HEK293 (cell line): ENCODE measurements at regions not wholly inside any gene's neighbourhood (a gene's known extent, or its start where the extent isn't known, plus 50 kb on each side); places are given as distances from the start of the nearest gene placed in this dataset.

ENCODE experiments used
- CTCF ChIA-PET: fragments of 350-600 bp; formaldehyde crosslinking; extraction: SDS; loops from one replicate; lab custom pipeline; 2021; ENCODE audit warnings: antibody characterized with exemption; lab: Yijun Ruan, JAX
- POLR2A ChIA-PET: fragments of 300-600 bp; formaldehyde crosslinking; extraction: SDS; loops from one replicate; lab custom pipeline; 2020; ENCODE audit warnings: antibody characterized with exemption, inconsistent platforms; lab: Yijun Ruan, JAX
- H3K27ac ChIP-seq: fragments of 200-500 bp; sonication (Bioruptor generic); 2 replicates; pipeline ENCODE4 v1.5.1; 2014; ENCODE audit warnings: low read depth, low read length, control low read depth, inconsistent platforms; ENCODE audit errors: extremely low read depth
- H3K36me3 ChIP-seq, 2 experiments: fragments of 200-500 bp in 1 of 2; sonication (Bioruptor generic) in 1 of 2; 1 replicate in 1 of 2; 2 replicates in 1 of 2; pipeline ENCODE4 v1.5.1; 2014 to 2017; ENCODE audit warnings: inconsistent platforms in 2 of 2, low read length in 2 of 2; ENCODE audit not compliant: control insufficient read depth in 2 of 2, insufficient read depth in 1 of 2
- H3K4me1 ChIP-seq: fragments of 200-500 bp; sonication (Bioruptor generic); 2 replicates; pipeline ENCODE4 v1.5.1; 2014; ENCODE audit warnings: mild to moderate bottlenecking, low read length, inconsistent platforms; ENCODE audit not compliant: control insufficient read depth, insufficient read depth
- H3K4me3 ChIP-seq: 2 replicates; pipeline ENCODE4 v1.5.1; 2011; ENCODE audit warnings: low read depth, mild to moderate bottlenecking, control low read depth, low read length, moderate library complexity
- H3K9me3 ChIP-seq: fragments of 200-500 bp; sonication (Bioruptor generic); 2 replicates; pipeline ENCODE4 v1.5.1; 2014; ENCODE audit warnings: low read depth, low read length, inconsistent platforms; ENCODE audit not compliant: control insufficient read depth, insufficient read depth
- ATF2 ChIP-seq: fragments of 450-650 bp; formaldehyde crosslinking; IDR thresholded peaks from 2 replicates; pipeline ENCODE4 v1.5.1; 2016; ENCODE audit warnings: missing biosample characterization, missing genetic modification characterization, low read depth
- GFI1B ChIP-seq: fragments of 450-650 bp; formaldehyde crosslinking; IDR thresholded peaks from 2 replicates; pipeline ENCODE4 v1.5.1; 2016; ENCODE audit warnings: missing biosample characterization, missing genetic modification characterization
- HOXA7 ChIP-seq: sonication (generic); formaldehyde crosslinking; IDR thresholded peaks from 2 replicates; pipeline ENCODE4 v1.8.1; 2022; ENCODE audit warnings: missing genetic modification reagents, borderline replicate concordance
- OSR2 ChIP-seq: fragments of 450-650 bp; formaldehyde crosslinking; IDR thresholded peaks from 2 replicates; pipeline ENCODE4 v1.5.1; 2016; ENCODE audit warnings: missing biosample characterization, missing genetic modification characterization
- SALL2 ChIP-seq: fragments of 450-650 bp; formaldehyde crosslinking; IDR thresholded peaks from 2 replicates; pipeline ENCODE4 v1.5.0; 2017; ENCODE audit warnings: missing biosample characterization, mild to moderate bottlenecking, missing genetic modification characterization, borderline replicate concordance
- SP3 ChIP-seq: fragments of 450-650 bp; formaldehyde crosslinking; IDR thresholded peaks from 2 replicates; pipeline ENCODE4 v1.5.1; 2016; ENCODE audit warnings: missing biosample characterization, missing genetic modification characterization
- TCF7L2 ChIP-seq: IDR thresholded peaks from 2 replicates; pipeline ENCODE4 v1.6.1; 2011; ENCODE audit warnings: low read depth, mild to moderate bottlenecking, inconsistent platforms, low read length, moderate library complexity, borderline replicate concordance
- ZBTB17 ChIP-seq: fragments of 450-650 bp; formaldehyde crosslinking; IDR thresholded peaks from 2 replicates; pipeline ENCODE4 v1.5.1; 2016; ENCODE audit warnings: missing biosample characterization, missing genetic modification characterization
- ZBTB26 ChIP-seq: fragments of 450-650 bp; formaldehyde crosslinking; optimal IDR thresholded peaks from 2 replicates; pipeline ENCODE3; 2016; ENCODE audit warnings: missing biosample characterization, mild to moderate bottlenecking, missing genetic modification characterization
- ZEB2 ChIP-seq: fragments of 450-650 bp; formaldehyde crosslinking; IDR thresholded peaks from 2 replicates; pipeline ENCODE4 v1.5.1; 2016; ENCODE audit warnings: missing biosample characterization, missing genetic modification characterization
- ZIC2 ChIP-seq: fragments of 450-650 bp; formaldehyde crosslinking; IDR thresholded peaks from 2 replicates; pipeline ENCODE4 v1.5.1; 2016; ENCODE audit warnings: missing biosample characterization, missing genetic modification characterization
- ZNF155 ChIP-seq: fragments of 450-650 bp; formaldehyde crosslinking; IDR thresholded peaks from 2 replicates; pipeline ENCODE4 v1.5.1; 2016; ENCODE audit warnings: missing biosample characterization, missing genetic modification characterization
- ZNF26 ChIP-seq: fragments of 450-650 bp; formaldehyde crosslinking; IDR thresholded peaks from 2 replicates; pipeline ENCODE4 v1.5.1; 2016; ENCODE audit warnings: missing biosample characterization, missing genetic modification characterization
- ZNF302 ChIP-seq: fragments of 450-650 bp; formaldehyde crosslinking; IDR thresholded peaks from 2 replicates; pipeline ENCODE4 v1.5.1; 2016; ENCODE audit warnings: missing biosample characterization, missing genetic modification characterization, low read depth
- ZNF394 ChIP-seq: fragments of 450-650 bp; formaldehyde crosslinking; IDR thresholded peaks from 2 replicates; pipeline ENCODE4 v1.5.1; 2016; ENCODE audit warnings: missing biosample characterization, missing genetic modification characterization, mild to moderate bottlenecking, moderate library complexity, borderline replicate concordance
- ZNF549 ChIP-seq: fragments of 450-650 bp; IDR thresholded peaks from 2 replicates; pipeline ENCODE4 v1.5.1; 2018; ENCODE audit warnings: missing biosample characterization, missing genetic modification characterization, mild to moderate bottlenecking, inconsistent platforms, moderate library complexity
- ZNF571 ChIP-seq: fragments of 450-650 bp; formaldehyde crosslinking; IDR thresholded peaks from 2 replicates; pipeline ENCODE4 v1.5.0; 2017; ENCODE audit warnings: missing biosample characterization, missing genetic modification characterization
- ZNF624 ChIP-seq: fragments of 450-650 bp; formaldehyde crosslinking; IDR thresholded peaks from 2 replicates; pipeline ENCODE4 v1.5.1; 2017; ENCODE audit warnings: missing biosample characterization, missing genetic modification characterization
- ZNF654 ChIP-seq: fragments of 450-650 bp; formaldehyde crosslinking; IDR thresholded peaks from 2 replicates; pipeline ENCODE4 v1.5.1; 2016; ENCODE audit warnings: low read depth, missing biosample characterization, missing genetic modification characterization
- ZNF701 ChIP-seq: fragments of 450-650 bp; formaldehyde crosslinking; IDR thresholded peaks from 2 replicates; pipeline ENCODE4 v1.5.1; 2016; ENCODE audit warnings: missing biosample characterization, missing genetic modification characterization
- ZNF791 ChIP-seq: fragments of 450-650 bp; formaldehyde crosslinking; IDR thresholded peaks from 2 replicates; pipeline ENCODE4 v1.5.1; 2016; ENCODE audit warnings: missing biosample characterization, missing genetic modification characterization
- ZSCAN4 ChIP-seq: fragments of 450-650 bp; formaldehyde crosslinking; IDR thresholded peaks from 2 replicates; pipeline ENCODE4 v1.5.1; 2017; ENCODE audit warnings: missing biosample characterization, missing genetic modification characterization

- ChIA-PET POLR2A (no interaction called here), CTCF (interaction anchor here (0.9 kb wide), 1 partner anchor 37 kb away, joined by 3 read pairs; no protein-coding TSS in a partner anchor)
- TF ChIP-seq ZNF302 (no peak), ZNF624 (tag by site-specific recombination) (no peak), ZNF571 (tag by site-specific recombination) (no peak), ATF2 (no peak), ZNF654 (tag by site-specific recombination) (no peak)
- Histone ChIP-seq H3K36me3 (no peaks in the 10 kb centered on the region), H3K4me1 (no peaks in the 10 kb centered on the region), H3K9me3 (no peaks in the 10 kb centered on the region), H3K27ac (no peak overlapping the region), H3K4me3 (no peak overlapping the region)
Observed at GRCh38 chr6:140320081-140321080, 945.9 kb upstream of the CITED2 start.

GRCh38 chr6:140319209-140319608 lies 944.8 kb upstream of the CITED2 start:
- ChIA-PET CTCF (interaction anchor here (0.6 kb wide), 1 partner anchor 818 kb away, joined by 3 read pairs; no protein-coding TSS in a partner anchor), POLR2A (no interaction called here)
- Histone ChIP-seq H3K4me3 (no peak overlapping the region), H3K4me1 (no peaks in the 10 kb centered on the region), H3K36me3 (no peaks in the 10 kb centered on the region), H3K27ac (no peak overlapping the region), H3K9me3 (no peaks in the 10 kb centered on the region)
- TF ChIP-seq SP3: no peak
- TF ChIP-seq SALL2 (tag by site-specific recombination): no peak
- no peak for TF ChIP-seq ZEB2 (tag by site-specific recombination)
- TF ChIP-seq ZNF791 (tag by site-specific recombination): no peak
- no peak for TF ChIP-seq ZBTB17 (tag by site-specific recombination)

- CTCF ChIA-PET: no interaction called here
Observed at GRCh38 chr6:140318408-140318807, 944.0 kb upstream of the CITED2 start.

GRCh38 chr6:140317950-140318349 lies 943.5 kb upstream of the CITED2 start:
- ChIA-PET CTCF (no interaction called here), POLR2A (no interaction called here)
- Histone ChIP-seq H3K36me3 (no peaks in the 10 kb centered on the region), H3K9me3 (no peaks in the 10 kb centered on the region), H3K27ac (no peak overlapping the region), H3K4me1 (no peaks in the 10 kb centered on the region), H3K4me3 (no peak overlapping the region)
- no peak for TF ChIP-seq GFI1B (tag by site-specific recombination)
- no peak for TF ChIP-seq ZNF155
- TF ChIP-seq ZIC2 (tag by site-specific recombination): no peak
- no peak for TF ChIP-seq ZBTB26 (tag by site-specific recombination)
- TF ChIP-seq ZNF549 (tag by site-specific recombination): no peak
- TF ChIP-seq TCF7L2: no peak
- TF ChIP-seq ZNF394 (tag by site-specific recombination): no peak
- no peak for TF ChIP-seq ZSCAN4 (tag by site-specific recombination)
- TF ChIP-seq ZNF701 (tag by site-specific recombination): no peak
- TF ChIP-seq HOXA7 (CRISPR knock-in tag): no peak

More at GRCh38 chr6:140318408-140318807, 944.0 kb upstream of the CITED2 start:
- no peak overlapping the region for H3K27ac ChIP-seq
- no peak overlapping the region for H3K4me3 ChIP-seq
- H3K36me3 ChIP-seq: no peaks in the 10 kb centered on the region
- H3K4me1 ChIP-seq: no peaks in the 10 kb centered on the region
- POLR2A ChIA-PET: no interaction called here
- TF ChIP-seq ZNF26 (tag by site-specific recombination) (no peak), ZIC2 (tag by site-specific recombination) (no peak), OSR2 (tag by site-specific recombination) (no peak)
- H3K9me3 ChIP-seq: no peaks in the 10 kb centered on the region
